Trophoblast cell (in vitro differentiated cells and primary cell): ENCODE measurements at regions not wholly inside any gene's neighbourhood (a gene's known extent, or its start where the extent isn't known, plus 50 kb on each side); places are given as distances from the start of the nearest gene placed in this dataset.

Source experiments
- DNase-seq, 2 donors: peaks; one replicate each; pipeline ENCODE4 v3.0.0-alpha.2; 2016
- H2AFZ ChIP-seq: 2 replicates; pipeline ENCODE4 v1.6.1; 2013; ENCODE audit warnings: low read length, moderate library complexity, mild to moderate bottlenecking; ENCODE audit not compliant: insufficient read depth, poor library complexity
- H2AK5ac ChIP-seq: 2 replicates; pipeline ENCODE4 v1.6.1; 2013; ENCODE audit warnings: mild to moderate bottlenecking, low read length
- H2BK120ac ChIP-seq: 2 replicates; pipeline ENCODE4 v1.6.1; 2013; ENCODE audit warnings: low read length, mild to moderate bottlenecking, moderate library complexity; ENCODE audit not compliant: insufficient read depth, poor library complexity
- H2BK12ac ChIP-seq: 2 replicates; pipeline ENCODE4 v1.6.1; 2013; ENCODE audit warnings: mild to moderate bottlenecking, low read length, moderate library complexity
- H2BK5ac ChIP-seq: 2 replicates; pipeline ENCODE4 v1.6.1; 2013; ENCODE audit warnings: low read length, low read depth, moderate library complexity, mild to moderate bottlenecking; ENCODE audit not compliant: poor library complexity
- H3K14ac ChIP-seq: 2 replicates; pipeline ENCODE4 v1.6.1; 2013; ENCODE audit warnings: mild to moderate bottlenecking, low read length
- H3K18ac ChIP-seq: 2 replicates; pipeline ENCODE4 v1.6.1; 2013; ENCODE audit warnings: mild to moderate bottlenecking, low read length
- H3K23ac ChIP-seq: 2 replicates; pipeline ENCODE4 v1.6.1; 2013; ENCODE audit warnings: low read length
- H3K27ac ChIP-seq: 2 replicates; pipeline ENCODE4 v1.5.1; 2013; ENCODE audit warnings: low read depth, mild to moderate bottlenecking, inconsistent platforms, low read length, moderate library complexity
- H3K27me3 ChIP-seq: 2 replicates; pipeline ENCODE4 v1.6.1; 2013; ENCODE audit warnings: inconsistent platforms, mild to moderate bottlenecking, low read length, moderate library complexity; ENCODE audit not compliant: insufficient read depth
- H3K36me3 ChIP-seq, 2 experiments: 1 replicate in 1 of 2; 2 replicates in 1 of 2; pipeline ENCODE4 v1.6.1; 2013; ENCODE audit warnings: low read length in 2 of 2, mild to moderate bottlenecking in 2 of 2, moderate library complexity in 1 of 2; ENCODE audit not compliant: insufficient read depth in 2 of 2, control insufficient read depth in 1 of 2
- H3K4ac ChIP-seq: 2 replicates; pipeline ENCODE4 v1.6.1; 2013; ENCODE audit warnings: low read depth, mild to moderate bottlenecking, low read length, moderate library complexity
- H3K4me1 ChIP-seq, 2 experiments: 1 replicate in 1 of 2; 2 replicates in 1 of 2; pipeline ENCODE4 v1.6.1; 2013; ENCODE audit warnings: low read length in 2 of 2, mild to moderate bottlenecking in 2 of 2, moderate library complexity in 1 of 2; ENCODE audit not compliant: insufficient read depth in 2 of 2, control insufficient read depth in 1 of 2
- H3K4me2 ChIP-seq: 2 replicates; pipeline ENCODE4 v1.6.1; 2013; ENCODE audit warnings: inconsistent platforms, mild to moderate bottlenecking, low read length, moderate library complexity
- H3K4me3 ChIP-seq: 2 replicates; pipeline ENCODE4 v1.5.1; 2013; ENCODE audit warnings: mild to moderate bottlenecking, low read depth, low read length, inconsistent platforms
- H3K79me1 ChIP-seq: one replicate; pipeline ENCODE4 v1.6.1; 2013; ENCODE audit warnings: low read length
- H3K79me2 ChIP-seq: 2 replicates; pipeline ENCODE4 v1.6.1; 2013; ENCODE audit warnings: low read length, mild to moderate bottlenecking; ENCODE audit not compliant: control insufficient read depth, insufficient read depth, poor library complexity
- H3K9ac ChIP-seq: 2 replicates; pipeline ENCODE4 v1.6.1; 2013; ENCODE audit warnings: mild to moderate bottlenecking, low read length
- H3K9me3 ChIP-seq: 2 replicates; pipeline ENCODE4 v1.6.1; 2013; ENCODE audit warnings: low read depth, mild to moderate bottlenecking, control low read depth, inconsistent platforms, low read length; ENCODE audit not compliant: insufficient read depth
- H4K12ac ChIP-seq: 2 replicates; pipeline ENCODE4 v1.6.1; 2013; ENCODE audit warnings: low read depth, mild to moderate bottlenecking, low read length, moderate library complexity
- H4K8ac ChIP-seq: 2 replicates; pipeline ENCODE4 v1.6.1; 2013; ENCODE audit warnings: low read depth, mild to moderate bottlenecking, low read length, moderate library complexity
- H4K91ac ChIP-seq: one replicate; pipeline ENCODE4 v1.6.1; 2013; ENCODE audit warnings: low read depth, mild to moderate bottlenecking, low read length, moderate library complexity
- WGBS: extraction: QIAGEN DNeasy Blood & Tissue Kit; methylation state at CpG from one replicate; pipeline ENCODE4 v1.1.7; 2013; ENCODE audit warnings: missing lambda C conversion rate; ENCODE audit not compliant: insufficient read length, insufficient coverage; ENCODE audit errors: extremely low coverage; 5-methylcytosine and 5-hydroxymethylcytosine counted together

GRCh38 chr7:121558288-121558687 is 162.2 kb upstream of the FAM3C start:
- Histone ChIP-seq H3K14ac (no peak overlapping the region), H2AFZ (no peak overlapping the region), H3K36me3 (no peaks in the 10 kb centered on the region), H3K27ac (no peak overlapping the region), H3K23ac (no peak overlapping the region), H3K27me3 (no peaks in the 10 kb centered on the region), H2BK120ac (no peak overlapping the region), H3K18ac (no peak overlapping the region), H3K9me3 (no peaks in the 10 kb centered on the region), H3K4ac (no peak overlapping the region), H2BK5ac (no peak overlapping the region), H2BK12ac (no peak overlapping the region), H3K79me2 (no peaks in the 10 kb centered on the region), H3K9ac (no peak overlapping the region), H4K8ac (no peak overlapping the region), H3K79me1 (no peaks in the 10 kb centered on the region), H3K4me1 (no peaks in the 10 kb centered on the region), H3K4me3 (no peak overlapping the region), H2AK5ac (no peak overlapping the region), H4K91ac (no peak overlapping the region), H4K12ac (no peak overlapping the region), H3K4me2 (no peak overlapping the region)
- no peak for DNase-seq
- no CpG with 5 or more reads among the region's 2 CpGs for WGBS

DNA sequence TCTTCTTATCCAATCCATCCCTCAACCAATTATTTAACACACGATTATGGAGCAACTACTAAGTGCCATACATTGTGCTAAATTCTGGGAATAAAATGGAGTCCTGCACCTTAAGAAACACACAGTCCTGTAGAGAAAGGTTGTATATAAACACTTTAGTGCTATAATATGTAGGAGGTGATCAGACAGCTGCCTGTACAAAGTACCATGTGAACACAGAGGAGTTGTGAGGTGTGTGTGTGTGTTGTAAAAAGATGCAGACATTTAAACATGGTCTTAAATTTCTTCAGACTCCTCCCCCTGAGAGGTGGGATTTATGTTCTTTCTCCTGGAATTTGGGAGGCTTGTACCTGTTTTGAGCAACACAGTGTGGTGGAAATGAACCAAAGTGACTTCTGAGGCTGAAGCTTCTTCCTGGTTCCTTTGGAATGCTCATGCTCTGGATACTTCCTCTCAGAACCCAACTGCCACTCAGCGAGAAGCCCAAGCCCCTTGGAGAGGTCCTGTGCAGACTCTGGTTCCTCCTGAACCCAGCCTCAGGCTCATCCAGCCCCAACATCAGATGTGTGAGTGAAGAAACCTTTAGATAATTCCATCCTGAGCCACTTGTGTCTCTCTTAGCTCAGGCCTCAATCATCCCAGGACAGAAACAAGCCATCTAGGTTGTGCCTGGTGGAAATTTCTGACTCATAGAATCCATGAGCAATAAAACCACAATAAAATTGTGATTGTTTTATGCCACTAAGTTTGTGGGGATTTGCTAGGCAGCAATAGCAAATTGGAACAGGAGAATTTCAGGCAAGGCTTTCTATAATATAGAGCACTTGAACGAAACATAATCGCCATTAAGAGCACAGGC is 161.2 kb upstream of the FAM3C start:
- no peaks in the 10 kb centered on the region for H3K79me1 ChIP-seq
- H3K79me2 ChIP-seq = no peaks in the 10 kb centered on the region
- no peak overlapping the region for H3K9ac ChIP-seq
- H4K91ac ChIP-seq = no peak overlapping the region
- no peak overlapping the region for H3K18ac ChIP-seq
- H3K36me3 ChIP-seq = no peaks in the 10 kb centered on the region
- H2AFZ ChIP-seq = no peak overlapping the region
- no peaks in the 10 kb centered on the region for H3K27me3 ChIP-seq
- no peak for DNase-seq
- WGBS = no CpG with 5 or more reads among the region's 4 CpGs
- H3K14ac ChIP-seq = no peak overlapping the region
- H3K4ac ChIP-seq = no peak overlapping the region
- H2BK5ac ChIP-seq = no peak overlapping the region
- H3K27ac ChIP-seq = no peak overlapping the region
- H4K12ac ChIP-seq = no peak overlapping the region
- H3K4me1 ChIP-seq = no peaks in the 10 kb centered on the region
- no peak overlapping the region for H2BK120ac ChIP-seq
- no peaks in the 10 kb centered on the region for H3K9me3 ChIP-seq
- H3K23ac ChIP-seq = no peak overlapping the region
- H3K4me3 ChIP-seq = no peak overlapping the region
- H2AK5ac ChIP-seq = no peak overlapping the region
- no peak overlapping the region for H3K4me2 ChIP-seq
- no peak overlapping the region for H4K8ac ChIP-seq
- H2BK12ac ChIP-seq = no peak overlapping the region

- no peak overlapping the region for H4K91ac ChIP-seq
- H3K36me3 ChIP-seq = no peaks in the 10 kb centered on the region
- no peaks in the 10 kb centered on the region for H3K9me3 ChIP-seq
- no peak overlapping the region for H2BK120ac ChIP-seq
- H3K4ac ChIP-seq = no peak overlapping the region
- no peak overlapping the region for H3K14ac ChIP-seq
- no peaks in the 10 kb centered on the region for H3K4me1 ChIP-seq
- DNase-seq = no peak
- H3K4me2 ChIP-seq = no peak overlapping the region
- no peak overlapping the region for H3K18ac ChIP-seq
- no peaks in the 10 kb centered on the region for H3K79me2 ChIP-seq
- no peak overlapping the region for H4K12ac ChIP-seq
- no peaks in the 10 kb centered on the region for H3K79me1 ChIP-seq
- H2AFZ ChIP-seq = no peak overlapping the region
- no peak overlapping the region for H2AK5ac ChIP-seq
- H3K4me3 ChIP-seq = no peak overlapping the region
- no CpG with 5 or more reads among the region's 3 CpGs for WGBS
- H3K9ac ChIP-seq = no peak overlapping the region
- H3K27me3 ChIP-seq = no peaks in the 10 kb centered on the region
- no peak overlapping the region for H2BK12ac ChIP-seq
- no peak overlapping the region for H2BK5ac ChIP-seq
- H4K8ac ChIP-seq = no peak overlapping the region
- no peak overlapping the region for H3K23ac ChIP-seq
- H3K27ac ChIP-seq = no peak overlapping the region
Observed at GRCh38 chr7:121555558-121555957, 159.4 kb upstream of the FAM3C start.

- H3K27me3 ChIP-seq = no peaks in the 10 kb centered on the region
- no peak overlapping the region for H3K9ac ChIP-seq
- WGBS = no CpG with 5 or more reads among the region's 3 CpGs
- H2AK5ac ChIP-seq = no peak overlapping the region
- H2BK12ac ChIP-seq = no peak overlapping the region
- H3K4me3 ChIP-seq = no peak overlapping the region
- peaks cover 0 to 2% of the 10 kb centered on the region in 2 experiments for H3K4me1 ChIP-seq
- H2AFZ ChIP-seq = no peak overlapping the region
- no peak overlapping the region for H3K4ac ChIP-seq
- no peak overlapping the region for H3K14ac ChIP-seq
- H3K79me2 ChIP-seq = no peaks in the 10 kb centered on the region
- H3K4me2 ChIP-seq = no peak overlapping the region
- H2BK120ac ChIP-seq = no peak overlapping the region
- no peak overlapping the region for H4K91ac ChIP-seq
- DNase-seq = peak; percentile 37 to 81
- no peaks in the 10 kb centered on the region for H3K9me3 ChIP-seq
- no peak overlapping the region for H3K18ac ChIP-seq
- no peak overlapping the region for H3K23ac ChIP-seq
- no peaks in the 10 kb centered on the region for H3K36me3 ChIP-seq
- no peak overlapping the region for H4K12ac ChIP-seq
- no peak overlapping the region for H2BK5ac ChIP-seq
- no peak overlapping the region for H3K27ac ChIP-seq
- no peaks in the 10 kb centered on the region for H3K79me1 ChIP-seq
- no peak overlapping the region for H4K8ac ChIP-seq
Observed at GRCh38 chr7:121547544-121548092, 151.5 kb upstream of the FAM3C start.
